IMR-90 (cell line): ENCODE measurements at regions not wholly inside any gene's neighbourhood (a gene's known extent, or its start where the extent isn't known, plus 50 kb on each side); places are given as distances from the start of the nearest gene placed in this dataset.

Experiments used
- ATAC-seq: fragments of 200-7000 bp; cut with Tn5 transposase; 2 replicates; pipeline ENCODE4 v1.9.1; 2020; ENCODE audit warnings: low read depth, mild to moderate bottlenecking, moderate library complexity
- BruUV-seq: library from RNA; stranded (reverse); fragments of 400-500 nt; replicated peaks from 2 replicates; lab custom pipeline; 2021; lab: Mats Ljungman, UMichigan
- CTCF ChIA-PET: fragments of 300-600 bp; formaldehyde crosslinking; extraction: SDS; loops from one replicate; lab custom pipeline; 2021; ENCODE audit warnings: antibody characterized with exemption; lab: Yijun Ruan, JAX
- POLR2A ChIA-PET: fragments of 300-600 bp; sonication (Branson Sonifier 250); formaldehyde crosslinking; loops from one replicate; lab custom pipeline; 2022; ENCODE audit warnings: antibody characterized with exemption; ENCODE audit not compliant: unreplicated experiment; lab: Charles Lee
- DNase-seq: peaks from one replicate; pipeline ENCODE4 v3.0.0; 2013
- H2AFZ ChIP-seq: replicated peaks from 2 replicates; pipeline ENCODE3; 2013; ENCODE audit warnings: low read length, mild to moderate bottlenecking; ENCODE audit not compliant: poor library complexity
- H2AK5ac ChIP-seq: 2 replicates; pipeline ENCODE4 v1.6.1; 2013; ENCODE audit warnings: low read depth, low read length, inconsistent platforms
- H2AK9ac ChIP-seq: replicated peaks from 2 replicates; pipeline ENCODE3; 2013; ENCODE audit warnings: mild to moderate bottlenecking, low read depth, low read length, moderate library complexity; ENCODE audit not compliant: poor library complexity
- H2BK120ac ChIP-seq: 2 replicates; pipeline ENCODE4 v1.6.1; 2013; ENCODE audit warnings: low read depth, low read length, inconsistent platforms
- H2BK15ac ChIP-seq: 3 replicates; pipeline ENCODE4 v1.6.1; 2013; ENCODE audit warnings: low read depth, low read length, inconsistent platforms
- H2BK20ac ChIP-seq: 2 replicates; pipeline ENCODE4 v1.6.1; 2013; ENCODE audit warnings: low read depth, mild to moderate bottlenecking, inconsistent platforms, low read length, moderate library complexity
- H2BK5ac ChIP-seq: 2 replicates; pipeline ENCODE4 v1.6.1; 2013; ENCODE audit warnings: mild to moderate bottlenecking, low read depth, low read length, inconsistent platforms; ENCODE audit not compliant: poor library complexity, severe bottlenecking
- H3K14ac ChIP-seq: replicated peaks from 2 replicates; pipeline ENCODE4 v1.6.1; 2013; ENCODE audit warnings: low read depth, low read length, inconsistent platforms
- H3K18ac ChIP-seq: 2 replicates; pipeline ENCODE4 v1.6.1; 2013; ENCODE audit warnings: low read depth, low read length, control low read depth
- H3K23ac ChIP-seq: 2 replicates; pipeline ENCODE4 v1.6.1; 2013; ENCODE audit warnings: low read depth, low read length, inconsistent platforms
- H3K27ac ChIP-seq: 2 replicates; pipeline ENCODE4 v1.5.1; 2013; ENCODE audit warnings: mild to moderate bottlenecking, control low read depth, low read length; ENCODE audit not compliant: insufficient read depth
- H3K27me3 ChIP-seq: 2 replicates; pipeline ENCODE4 v1.6.1; 2013; ENCODE audit warnings: low read length; ENCODE audit not compliant: control insufficient read depth, insufficient read depth
- H3K36me3 ChIP-seq: 2 replicates; pipeline ENCODE4 v1.6.1; 2013; ENCODE audit warnings: low read length, mixed read lengths; ENCODE audit not compliant: control insufficient read depth, insufficient read depth
- H3K4ac ChIP-seq: 2 replicates; pipeline ENCODE4 v1.6.1; 2013; ENCODE audit warnings: low read depth, low read length, inconsistent platforms
- H3K4me1 ChIP-seq: 2 replicates; pipeline ENCODE4 v1.6.1; 2013; ENCODE audit warnings: low read length, mixed read lengths; ENCODE audit not compliant: control insufficient read depth, insufficient read depth
- H3K4me2 ChIP-seq: 2 replicates; pipeline ENCODE4 v1.6.1; 2013; ENCODE audit warnings: low read depth, mild to moderate bottlenecking, control low read depth, low read length, moderate library complexity
- H3K4me3 ChIP-seq: 2 replicates; pipeline ENCODE4 v1.5.1; 2013; ENCODE audit warnings: low read depth, mild to moderate bottlenecking, control low read depth, low read length, moderate library complexity; ENCODE audit not compliant: insufficient read depth
- H3K56ac ChIP-seq: 2 replicates; pipeline ENCODE4 v1.6.1; 2013; ENCODE audit warnings: low read length, inconsistent platforms; ENCODE audit not compliant: insufficient read depth; ENCODE audit errors: extremely low read depth
- H3K79me1 ChIP-seq, 2 experiments: 2 replicates each; pipeline ENCODE4 v1.6.1; 2013; ENCODE audit warnings: low read length in 2 of 2, inconsistent platforms in 1 of 2, low read depth in 1 of 2
- H3K9ac ChIP-seq: 2 replicates; pipeline ENCODE4 v1.6.1; 2013; ENCODE audit warnings: low read depth, low read length, control low read depth
- H3K9me1 ChIP-seq: 2 replicates; pipeline ENCODE4 v1.6.1; 2013; ENCODE audit warnings: low read length, inconsistent platforms; ENCODE audit not compliant: insufficient read depth
- H3K9me3 ChIP-seq: 2 replicates; pipeline ENCODE4 v1.6.1; 2013; ENCODE audit warnings: low read length; ENCODE audit not compliant: control insufficient read depth, insufficient read depth
- H4K20me1 ChIP-seq: 2 replicates; pipeline ENCODE4 v1.6.1; 2013; ENCODE audit warnings: low read length, inconsistent platforms; ENCODE audit not compliant: insufficient read depth
- H4K5ac ChIP-seq: 2 replicates; pipeline ENCODE4 v1.6.1; 2013; ENCODE audit warnings: mild to moderate bottlenecking, low read depth, low read length, control low read depth
- H4K8ac ChIP-seq, 2 experiments: 2 replicates each; pipeline ENCODE4 v1.6.1; 2013; ENCODE audit warnings: low read depth in 2 of 2, low read length in 2 of 2, control low read depth in 1 of 2, inconsistent platforms in 1 of 2
- H4K91ac ChIP-seq: 2 replicates; pipeline ENCODE4 v1.6.1; 2013; ENCODE audit warnings: low read depth, low read length, inconsistent platforms; ENCODE audit not compliant: insufficient read depth
- BHLHE40 ChIP-seq: fragments of 150-350 bp; IDR thresholded peaks from 2 replicates; pipeline ENCODE4 v1.6.1; 2016; ENCODE audit warnings: mild to moderate bottlenecking, low read depth, low read length
- CEBPB ChIP-seq: IDR thresholded peaks from 2 replicates; pipeline ENCODE4 v1.6.1; 2012; ENCODE audit warnings: low read depth, low read length, improper control_type of control experiment
- CHD1 ChIP-seq: IDR thresholded peaks from 2 replicates; pipeline ENCODE4 v1.6.1; 2012; ENCODE audit warnings: low read depth, low read length, improper control_type of control experiment
- ELK1 ChIP-seq: fragments of 150-350 bp; IDR thresholded peaks from 2 replicates; pipeline ENCODE4 v1.6.1; 2016; ENCODE audit warnings: low read depth, mild to moderate bottlenecking, low read length, moderate library complexity, borderline replicate concordance
- FOS ChIP-seq: fragments of 150-350 bp; IDR thresholded peaks from 2 replicates; pipeline ENCODE4 v1.6.1; 2016; ENCODE audit warnings: low read depth, low read length
- MAFK ChIP-seq: IDR thresholded peaks from 2 replicates; pipeline ENCODE4 v1.6.1; 2012; ENCODE audit warnings: low read depth, low read length, improper control_type of control experiment
- MAZ ChIP-seq: IDR thresholded peaks from 2 replicates; pipeline ENCODE4 v1.6.1; 2012; ENCODE audit warnings: low read depth, mild to moderate bottlenecking, low read length, improper control_type of control experiment, moderate library complexity, borderline replicate concordance
- MXI1 ChIP-seq: IDR thresholded peaks from 2 replicates; pipeline ENCODE4 v1.6.1; 2012; ENCODE audit warnings: low read depth, mild to moderate bottlenecking, low read length, moderate library complexity, borderline replicate concordance
- NFE2L2 ChIP-seq: fragments of 150-350 bp; IDR thresholded peaks from 2 replicates; pipeline ENCODE4 v1.6.1; 2016; ENCODE audit warnings: low read depth, mild to moderate bottlenecking, low read length
- POLR2A ChIP-seq: IDR thresholded peaks from 2 replicates; pipeline ENCODE4 v1.6.1; 2012; ENCODE audit warnings: mild to moderate bottlenecking, low read depth, low read length
- RAD21 ChIP-seq: IDR thresholded peaks from 2 replicates; pipeline ENCODE4 v1.6.1; 2012; ENCODE audit warnings: low read length, improper control_type of control experiment
- RCOR1 ChIP-seq: IDR thresholded peaks from 2 replicates; pipeline ENCODE4 v1.6.1; 2012; ENCODE audit warnings: mild to moderate bottlenecking, low read length, improper control_type of control experiment; ENCODE audit not compliant: insufficient replicate concordance
- RFX5 ChIP-seq: IDR thresholded peaks from 2 replicates; pipeline ENCODE4 v1.8.0; 2012; ENCODE audit warnings: low read depth, mild to moderate bottlenecking, low read length, moderate library complexity
- SMC3 ChIP-seq: fragments of 150-350 bp; IDR thresholded peaks from 2 replicates; pipeline ENCODE4 v1.6.1; 2016; ENCODE audit warnings: low read depth, mild to moderate bottlenecking, antibody characterized with exemption, low read length, moderate library complexity
- WGBS, 2 experiments: methylation state at CpG; one replicate each; pipeline versions ENCODE4 v1.1.5 to v1.1.7; 2013; ENCODE audit warnings: missing lambda C conversion rate in 2 of 2; ENCODE audit not compliant: insufficient read length in 1 of 2; ENCODE audit errors: extremely low coverage in 2 of 2; 5-methylcytosine and 5-hydroxymethylcytosine counted together
- dilution Hi-C: fragments of 300-500 bp; cut with HindIII; formaldehyde crosslinking; loops from one replicate; pipeline ENCODE4 v1.14.3; 2018; ENCODE audit warnings: low sequenced_read_pairs; ENCODE audit not compliant: unreplicated experiment
- in situ Hi-C: fragments of 300-500 bp; cut with MboI; formaldehyde crosslinking; loops from 3 replicates; pipeline ENCODE4 v1.14.3; 2019; ENCODE audit warnings: low sequenced_read_pairs, inconsistent platforms, mixed read lengths
- intact Hi-C: fragments of 100-400 bp; cut with micrococcal nuclease; formaldehyde crosslinking; loops from 2 replicates; pipeline ENCODE4 v1.10.0; 2022
- TF ChIP-seq, protein P1 (sequence below): fragments of 150-350 bp; IDR thresholded peaks from 2 replicates; pipeline ENCODE4 v1.6.1; 2017; ENCODE audit warnings: mild to moderate bottlenecking, antibody characterized with exemption, low read length, low read depth

DNA sequence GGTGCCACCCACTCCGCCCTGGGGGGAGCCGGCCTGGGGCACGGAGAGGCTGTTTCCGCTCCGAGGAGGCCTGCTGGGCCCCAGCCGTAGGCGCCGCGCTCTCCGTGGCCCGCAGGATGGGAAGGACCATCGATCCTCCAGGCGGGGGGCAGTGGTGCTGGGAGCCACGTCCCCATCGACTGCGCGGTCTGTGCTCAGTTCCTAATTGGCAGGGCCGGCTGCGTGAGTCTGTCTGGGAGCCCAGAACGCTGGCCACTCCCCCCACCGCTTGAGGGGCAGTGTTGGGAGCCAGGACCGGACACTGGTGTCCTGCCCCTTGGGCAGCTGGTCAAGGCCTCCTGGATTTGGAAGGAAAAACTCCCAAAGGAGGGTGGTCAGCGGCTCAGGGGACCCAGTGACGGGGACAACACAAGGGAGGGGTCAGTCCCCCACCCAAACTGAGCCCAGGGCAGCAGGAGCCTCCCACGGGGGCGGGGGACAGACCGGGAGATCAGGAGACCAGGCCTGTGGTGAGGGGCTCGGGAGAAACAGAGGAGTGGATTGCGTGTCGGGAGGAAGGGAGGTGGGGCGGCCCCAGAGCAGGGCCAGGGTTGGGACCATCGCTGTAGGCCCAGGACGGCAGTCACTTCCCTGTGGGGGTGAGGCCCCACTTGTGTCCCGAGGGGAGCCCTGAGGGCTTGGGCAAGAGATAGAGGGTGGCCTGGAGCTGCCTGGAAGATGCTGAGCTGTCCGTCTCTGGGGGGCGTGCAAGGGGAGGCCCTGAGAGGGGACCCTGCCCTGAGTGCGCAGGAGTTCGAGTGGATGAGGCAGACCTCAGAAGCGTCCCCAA lies 89.0 kb downstream of the UNCX start:
- H4K8ac ChIP-seq = no peak overlapping the region
- no peak overlapping the region for H3K4me2 ChIP-seq
- no peaks in the 10 kb centered on the region for H3K36me3 ChIP-seq
- no peak overlapping the region for H3K56ac ChIP-seq
- no peaks in the 10 kb centered on the region for H3K9me3 ChIP-seq
- no peak overlapping the region for H2BK20ac ChIP-seq
- no peak overlapping the region for H3K27ac ChIP-seq
- intact Hi-C loops = no loop called here
- no peaks in the 10 kb centered on the region for H4K20me1 ChIP-seq
- H3K9ac ChIP-seq = no peak overlapping the region
- H3K14ac ChIP-seq = no peak overlapping the region
- no TSS peak for BruUV-seq
- H3K4me3 ChIP-seq = no peak overlapping the region
- no peak for ATAC-seq
- dilution Hi-C loops = no loop called here
- H2BK5ac ChIP-seq = no peak overlapping the region
- H2BK15ac ChIP-seq = no peak overlapping the region
- POLR2A ChIA-PET = no interaction called here
- 74% methylated on average over 22 of the region's 39 CpGs; no CpG with 5 or more reads in 1 of the 2 experiments for WGBS, 2 experiments
- no peak overlapping the region for H3K4ac ChIP-seq
- no peak overlapping the region for H2AFZ ChIP-seq
- H3K23ac ChIP-seq = no peak overlapping the region
- no peak overlapping the region for H3K18ac ChIP-seq
- H4K5ac ChIP-seq = no peak overlapping the region
- H2BK120ac ChIP-seq = no peak overlapping the region
- in situ Hi-C loops = no loop called here
- CTCF ChIA-PET = interaction anchor here (0.7 kb wide), 1 partner anchor 135 kb away, joined by 3 read pairs; no protein-coding TSS in a partner anchor
- no peak overlapping the region for H4K91ac ChIP-seq
- H2AK5ac ChIP-seq = no peak overlapping the region
- H3K9me1 ChIP-seq = no peaks in the 10 kb centered on the region
- H3K79me1 ChIP-seq = no peaks in the 10 kb centered on the region
- peak overlapping the region; percentile 24 for H2AK9ac ChIP-seq
- H3K27me3 ChIP-seq = peaks cover 39% of the 10 kb centered on the region
- H3K4me1 ChIP-seq = no peaks in the 10 kb centered on the region
- no peak for DNase-seq
- TF ChIP-seq MAFK (no peak), MXI1 (no peak), NFE2L2 (no peak), CEBPB (no peak), RFX5 (no peak), RCOR1 (no peak), CHD1 (no peak), RAD21 (no peak), POLR2A (no peak), SMC3 (no peak), MAZ (no peak), BHLHE40 (no peak), FOS (no peak), ELK1 (no peak)
- TF ChIP-seq, protein P1, sequence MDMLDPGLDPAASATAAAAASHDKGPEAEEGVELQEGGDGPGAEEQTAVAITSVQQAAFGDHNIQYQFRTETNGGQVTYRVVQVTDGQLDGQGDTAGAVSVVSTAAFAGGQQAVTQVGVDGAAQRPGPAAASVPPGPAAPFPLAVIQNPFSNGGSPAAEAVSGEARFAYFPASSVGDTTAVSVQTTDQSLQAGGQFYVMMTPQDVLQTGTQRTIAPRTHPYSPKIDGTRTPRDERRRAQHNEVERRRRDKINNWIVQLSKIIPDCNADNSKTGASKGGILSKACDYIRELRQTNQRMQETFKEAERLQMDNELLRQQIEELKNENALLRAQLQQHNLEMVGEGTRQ = no peak
